GM12865 (cell line): ENCODE measurements at regions not wholly inside any gene's neighbourhood (a gene's known extent, or its start where the extent isn't known, plus 50 kb on each side); places are given as distances from the start of the nearest gene placed in this dataset.

Experiments used
- DNase-seq: peaks from one replicate; pipeline ENCODE4 v3.0.0; 2010; ENCODE audit warnings: low read depth
- H3K4me3 ChIP-seq: 2 replicates; pipeline ENCODE4 v1.5.1; 2011; ENCODE audit warnings: mild to moderate bottlenecking, low read depth, low read length, control low read depth
- CTCF ChIP-seq: IDR thresholded peaks from 2 replicates; pipeline ENCODE4 v1.5.1; 2011; ENCODE audit warnings: low read length, control low read depth, low read depth, inconsistent platforms; ENCODE audit not compliant: insufficient read depth; ENCODE audit errors: missing control alignments

- no peak for TF ChIP-seq CTCF
- no peak for DNase-seq
- no peak overlapping the region for H3K4me3 ChIP-seq
These were observed 301.9 kb downstream of the TFAP2A start for GRCh38 chr6:10112871-10113549.

- H3K4me3 ChIP-seq, result no peak overlapping the region
- no peak for TF ChIP-seq CTCF
- DNase-seq, result no peak
These were observed 302.9 kb downstream of the TFAP2A start for GRCh38 chr6:10111975-10112374.

GRCh38 chr6:10101551-10102252 lies 313.2 kb downstream of the TFAP2A start:
- H3K4me3 ChIP-seq, result no peak overlapping the region
- no peak for DNase-seq
- no peak for TF ChIP-seq CTCF

- TF ChIP-seq CTCF, result no peak
- H3K4me3 ChIP-seq, result no peak overlapping the region
- no peak for DNase-seq
These were observed 315.2 kb downstream of the TFAP2A start for GRCh38 chr6:10099529-10100140.

- no peak for TF ChIP-seq CTCF
- no peak for DNase-seq
- H3K4me3 ChIP-seq, result no peak overlapping the region
These were observed 315.9 kb downstream of the TFAP2A start for GRCh38 chr6:10098756-10099528.

- H3K4me3 ChIP-seq, result no peak overlapping the region
- DNase-seq, result no peak
- no peak for TF ChIP-seq CTCF
These were observed 321.6 kb downstream of the TFAP2A start for GRCh38 chr6:10093282-10093681.
